HG03460 (cell line): ENCODE measurements at regions not wholly inside any gene's neighbourhood (a gene's known extent, or its start where the extent isn't known, plus 50 kb on each side); places are given as distances from the start of the nearest gene placed in this dataset.
"Not testable (repeated sequence)": the region's sequence is repeated elsewhere in the genome, so short reads cannot be mapped to it uniquely, and the experiment has no call there.

Experiments used
- ATAC-seq: cut with Tn5 transposase; IDR thresholded peaks from one replicate; pipeline ENCODE4 v1.9.1; 2021; ENCODE audit not compliant: unreplicated experiment

DNA sequence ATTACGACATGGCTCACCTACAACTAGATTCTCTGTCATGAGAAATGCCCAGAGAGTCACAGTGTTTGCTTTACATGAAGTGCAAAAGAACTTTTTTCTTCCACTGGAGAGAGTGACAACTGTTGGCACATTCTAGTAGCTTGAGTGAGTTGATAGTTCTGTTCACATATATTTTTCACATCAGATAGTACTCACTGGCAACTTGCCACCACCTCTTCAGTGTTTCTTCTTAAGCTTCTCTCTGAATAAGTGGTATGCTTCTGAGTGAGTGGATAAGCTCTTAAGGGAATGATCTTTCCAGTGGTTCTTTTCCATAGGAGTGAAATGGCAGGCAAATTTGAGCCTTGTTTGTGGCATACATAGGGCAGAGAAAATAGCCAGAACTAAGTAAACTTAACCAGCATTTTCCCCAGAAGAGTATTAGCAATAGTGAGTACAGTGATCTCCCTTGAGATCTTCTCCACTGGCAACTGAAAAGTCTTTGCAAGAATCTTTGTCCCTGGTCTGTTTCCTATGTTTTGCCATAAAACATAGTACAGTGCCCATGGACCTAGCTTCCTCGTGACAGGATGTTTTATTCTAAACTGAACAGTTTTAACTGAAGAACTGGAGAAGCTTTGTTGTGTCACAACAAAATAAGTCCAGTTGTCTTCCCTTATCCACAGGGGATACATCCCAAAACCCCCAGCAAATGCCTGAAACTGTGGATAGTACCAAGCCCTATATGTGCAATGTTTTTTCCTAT, 125.4 kb upstream of the CDK13 start:
- ATAC-seq: no peak

DNA sequence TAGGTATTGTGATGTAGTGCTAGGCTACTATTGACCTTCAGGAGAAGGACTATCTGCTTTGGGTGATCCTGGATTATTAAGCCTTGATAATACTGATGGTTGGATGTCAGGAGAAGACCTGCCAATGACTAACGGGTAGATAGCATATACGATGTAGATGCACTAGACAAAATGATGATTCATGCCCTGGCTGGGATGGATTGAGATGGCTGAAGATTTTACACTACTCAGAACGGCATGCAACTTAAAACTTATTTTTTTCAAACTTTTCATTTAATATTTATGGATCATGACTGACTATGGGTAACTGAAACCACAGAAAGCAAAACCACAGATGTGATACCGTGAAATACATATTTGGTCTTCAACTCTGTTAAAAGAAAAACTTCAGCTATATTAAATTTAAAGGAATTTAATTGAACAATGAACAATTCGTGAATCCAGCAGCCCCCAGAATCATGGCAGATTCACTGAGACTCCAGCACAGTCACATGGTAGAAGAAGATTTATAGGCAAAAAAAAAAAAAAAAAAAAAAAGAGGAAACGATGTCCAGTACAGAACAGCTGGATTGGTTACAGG, 124.6 kb upstream of the CDK13 start:
- no peak for ATAC-seq

DNA sequence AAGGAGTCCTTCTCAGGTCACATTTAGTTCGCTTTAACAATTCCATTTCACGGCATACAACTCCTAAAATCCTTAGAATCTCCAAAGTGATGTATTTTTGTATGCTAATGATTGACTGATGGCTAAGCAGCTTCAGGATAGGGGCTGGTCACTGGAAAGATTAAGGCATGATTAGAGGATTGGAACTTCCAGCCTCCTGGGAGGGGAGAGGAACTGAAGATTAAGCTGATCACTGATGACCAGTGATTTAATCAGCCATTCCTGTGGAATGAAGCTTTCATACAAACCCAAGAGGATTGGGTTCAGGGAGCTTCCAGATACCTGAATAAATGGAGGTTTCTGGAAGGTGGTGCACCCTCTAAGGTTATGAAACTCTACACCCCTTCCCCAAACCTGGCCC, 123.9 kb upstream of the CDK13 start:
- no peak for ATAC-seq

DNA sequence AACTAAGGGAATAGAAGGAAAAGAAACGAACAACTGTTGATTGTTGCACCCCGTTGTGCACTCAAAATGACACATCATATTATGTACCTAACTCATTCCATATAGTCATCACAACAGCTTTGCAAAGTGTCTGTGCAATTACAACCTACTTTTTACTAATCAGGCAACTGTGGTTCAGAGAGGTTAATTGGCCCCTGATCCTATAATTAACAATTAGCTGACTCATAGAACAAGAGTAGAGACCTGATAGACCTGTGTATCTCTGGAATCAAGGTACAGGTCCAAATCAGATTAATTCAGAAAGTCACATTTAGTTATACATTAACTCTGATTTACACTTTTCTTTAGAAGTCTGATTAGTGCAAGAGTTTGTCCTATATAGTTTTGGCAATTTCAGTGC, 122.5 kb upstream of the CDK13 start:
- ATAC-seq: no peak

DNA sequence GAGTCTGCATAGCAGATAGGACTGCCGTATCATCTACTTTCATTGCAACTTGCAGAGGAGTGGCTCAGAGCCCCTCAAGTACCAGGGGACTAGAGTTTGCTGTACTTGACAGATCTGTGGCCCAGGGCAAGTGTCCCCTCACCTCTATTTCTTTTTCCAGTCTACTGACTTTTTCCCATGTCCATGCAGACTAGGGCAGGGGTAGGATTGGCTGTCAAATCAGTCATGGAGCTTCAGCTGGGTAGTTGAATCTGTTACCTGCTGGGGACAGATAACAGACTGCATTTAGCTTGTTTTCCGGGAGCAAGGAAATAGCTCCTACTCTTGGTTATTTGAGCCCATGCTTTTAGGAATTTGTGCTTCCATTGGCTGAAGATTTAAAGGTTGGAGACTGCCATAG, 121.0 kb upstream of the CDK13 start:
- ATAC-seq: no peak

DNA sequence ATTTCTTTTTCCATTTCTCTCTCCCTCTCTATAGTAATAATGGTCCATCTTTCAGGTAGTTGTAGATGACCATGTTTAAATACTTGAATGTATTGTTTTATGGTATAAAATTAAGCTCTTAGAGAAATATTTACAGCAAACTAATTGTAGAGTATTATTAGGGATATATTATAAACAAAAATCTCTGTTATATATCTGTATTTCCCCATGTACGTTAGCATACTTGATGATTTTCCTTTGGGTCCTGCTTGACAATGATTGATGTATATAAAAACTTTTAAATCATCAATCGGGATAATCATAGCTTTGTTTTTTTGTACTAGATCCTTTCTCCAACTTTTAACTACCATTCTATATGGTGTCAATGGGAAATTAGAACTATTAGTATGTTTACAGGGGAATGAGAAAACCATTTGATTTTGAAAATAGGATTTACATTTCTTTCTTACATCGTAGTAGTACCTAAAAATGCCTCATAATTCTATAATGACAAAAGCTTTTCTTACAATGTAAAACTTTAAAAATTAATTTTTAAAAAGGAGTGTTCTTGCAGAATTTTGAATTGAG, 117.5 kb upstream of the CDK13 start:
- ATAC-seq: no peak

DNA sequence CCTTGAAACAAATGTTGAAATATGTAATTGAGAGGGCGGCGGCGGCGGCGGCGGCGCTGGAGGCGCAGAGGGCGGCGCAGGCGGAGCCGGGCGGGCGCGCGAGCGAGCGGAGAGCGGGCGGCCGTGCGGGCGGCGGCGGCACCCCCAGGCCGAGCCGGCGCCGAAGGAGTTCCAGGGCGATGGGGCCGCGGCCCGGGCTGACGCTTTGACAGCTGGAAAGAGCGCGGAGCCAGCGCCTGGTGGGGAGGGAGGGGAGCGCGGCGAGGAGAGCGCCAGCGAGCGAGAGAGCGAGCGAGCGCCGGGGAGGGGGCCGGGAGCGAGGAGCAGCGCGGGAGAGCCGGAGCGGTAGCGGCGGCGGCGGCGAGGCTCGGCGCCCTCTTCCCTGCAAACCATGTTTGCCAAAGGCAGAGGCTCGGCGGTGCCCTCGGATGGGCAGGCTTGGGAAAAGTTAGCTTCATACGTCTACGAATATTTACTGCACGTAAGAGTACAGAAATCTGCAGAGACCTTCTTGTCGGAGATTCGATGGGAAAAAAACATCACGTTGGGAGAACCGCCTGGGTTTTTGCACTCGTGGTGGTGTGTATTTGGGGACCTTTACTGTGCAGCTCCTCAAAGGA, 116.8 kb upstream of the CDK13 start:
- ATAC-seq: not testable (repeated sequence)

DNA sequence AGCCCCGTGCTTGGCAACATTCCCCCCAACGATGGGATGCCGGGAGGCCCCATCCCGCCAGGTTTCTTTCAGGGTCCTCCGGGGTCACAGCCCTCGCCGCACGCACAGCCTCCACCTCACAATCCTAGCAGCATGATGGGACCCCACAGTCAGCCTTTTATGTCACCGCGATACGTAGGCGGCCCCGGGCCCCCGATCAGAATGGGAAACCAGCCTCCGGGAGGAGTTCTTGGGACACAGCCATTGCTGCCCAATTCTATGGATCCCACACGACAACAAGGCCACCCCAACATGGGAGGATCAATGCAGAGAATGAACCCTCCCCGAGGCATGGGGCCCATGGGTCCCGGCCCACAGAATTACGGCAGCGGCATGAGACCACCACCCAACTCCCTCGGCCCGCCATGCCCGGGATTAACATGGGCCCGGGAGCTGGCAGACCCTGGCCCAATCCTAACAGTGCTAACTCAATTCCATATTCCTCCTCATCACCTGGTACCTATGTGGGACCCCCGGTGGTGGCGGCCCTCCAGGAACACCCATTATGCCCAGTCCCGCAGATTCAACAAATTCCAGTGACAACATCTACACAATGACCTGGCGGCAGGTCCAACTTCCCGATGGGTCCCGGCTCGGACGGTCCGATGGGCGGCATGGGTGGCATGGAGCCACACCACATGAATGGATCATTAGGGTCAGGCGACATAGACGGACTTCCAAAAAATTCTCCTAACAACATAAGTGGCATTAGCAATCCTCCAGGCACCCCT, 116.0 kb upstream of the CDK13 start:
- ATAC-seq: not testable (repeated sequence)

DNA sequence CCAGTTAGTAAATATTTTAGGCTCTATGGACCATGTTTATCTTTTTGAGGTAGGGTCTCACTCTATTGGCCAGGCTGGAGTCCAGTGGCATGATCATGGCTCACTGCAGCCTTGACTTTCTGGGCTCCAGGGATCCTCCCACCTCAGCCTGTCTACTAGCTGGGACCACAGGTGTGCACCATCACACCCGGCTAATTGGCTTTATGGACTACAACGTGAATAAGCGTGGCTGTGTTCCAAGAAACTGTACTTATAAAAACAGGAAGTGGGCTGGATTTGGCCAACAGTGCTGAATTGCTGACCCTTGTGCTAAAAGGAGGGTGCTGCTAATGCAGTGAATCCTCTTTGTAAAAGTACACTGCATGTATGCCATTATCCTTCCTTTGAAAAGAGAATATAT, 111.7 kb upstream of the CDK13 start:
- no peak for ATAC-seq

DNA sequence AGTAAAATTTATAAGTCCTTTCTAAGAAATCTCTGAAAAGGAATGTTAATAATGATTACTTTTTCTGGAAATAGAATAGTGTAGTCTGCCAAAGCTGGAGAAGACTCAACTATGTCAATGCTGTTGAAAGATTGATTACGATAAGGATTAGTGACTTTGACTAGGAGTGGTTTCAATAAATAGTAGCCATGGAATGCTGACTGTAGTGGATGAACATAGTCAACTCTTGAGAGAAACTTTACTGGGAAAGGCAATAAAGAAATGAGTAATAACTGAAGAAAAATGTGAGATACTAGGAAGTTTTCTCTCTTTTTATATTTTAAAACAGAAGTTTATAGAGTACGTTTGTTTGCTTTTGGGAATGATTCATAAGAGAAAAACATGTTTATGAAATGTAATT, 105.0 kb upstream of the CDK13 start:
- ATAC-seq: no peak

DNA sequence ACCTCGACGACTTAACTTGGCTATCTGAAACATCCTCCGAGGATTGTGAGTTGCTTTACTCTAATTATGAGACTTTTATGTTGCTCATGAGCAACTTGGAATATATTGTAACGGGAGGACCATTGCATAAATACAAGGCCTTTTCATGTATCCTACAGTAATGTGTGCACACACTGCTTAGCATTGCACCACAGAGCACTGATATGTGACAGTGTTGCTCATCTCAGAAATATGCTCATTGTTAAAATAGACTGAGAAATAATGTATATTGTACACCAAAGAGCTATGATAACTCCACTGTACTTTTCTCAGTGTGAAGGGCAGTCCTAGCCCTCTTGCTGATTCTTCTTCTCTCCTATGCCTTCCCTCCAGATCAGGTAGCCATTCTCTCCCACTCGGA, 102.8 kb upstream of the CDK13 start:
- ATAC-seq: no peak

DNA sequence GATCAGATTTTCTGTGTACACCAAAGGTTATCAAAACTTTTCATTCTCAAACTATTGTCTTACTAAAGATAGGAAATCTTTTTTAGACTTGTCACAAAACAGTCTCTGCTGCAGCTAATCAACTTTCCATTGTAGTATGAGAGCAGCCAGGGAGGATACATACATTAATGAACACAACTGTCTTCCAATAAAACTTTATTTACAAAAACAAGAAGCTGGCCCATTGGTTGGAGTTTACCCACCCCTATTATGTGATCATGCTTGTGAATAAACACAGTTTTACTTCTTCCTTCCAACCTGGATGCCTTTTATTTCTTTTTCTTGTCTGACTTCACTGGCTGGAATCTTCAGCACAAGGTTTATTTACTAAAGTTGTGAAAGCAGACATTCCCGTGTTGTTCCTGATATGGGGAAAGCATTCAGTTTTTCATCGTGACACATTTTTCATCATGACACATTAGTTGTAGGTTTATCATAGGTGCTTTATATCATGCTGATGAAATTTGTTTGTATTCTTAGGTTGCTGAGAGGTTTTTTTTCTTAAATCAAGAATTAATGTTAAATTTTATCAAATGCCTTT, 98.5 kb upstream of the CDK13 start:
- no peak for ATAC-seq

DNA sequence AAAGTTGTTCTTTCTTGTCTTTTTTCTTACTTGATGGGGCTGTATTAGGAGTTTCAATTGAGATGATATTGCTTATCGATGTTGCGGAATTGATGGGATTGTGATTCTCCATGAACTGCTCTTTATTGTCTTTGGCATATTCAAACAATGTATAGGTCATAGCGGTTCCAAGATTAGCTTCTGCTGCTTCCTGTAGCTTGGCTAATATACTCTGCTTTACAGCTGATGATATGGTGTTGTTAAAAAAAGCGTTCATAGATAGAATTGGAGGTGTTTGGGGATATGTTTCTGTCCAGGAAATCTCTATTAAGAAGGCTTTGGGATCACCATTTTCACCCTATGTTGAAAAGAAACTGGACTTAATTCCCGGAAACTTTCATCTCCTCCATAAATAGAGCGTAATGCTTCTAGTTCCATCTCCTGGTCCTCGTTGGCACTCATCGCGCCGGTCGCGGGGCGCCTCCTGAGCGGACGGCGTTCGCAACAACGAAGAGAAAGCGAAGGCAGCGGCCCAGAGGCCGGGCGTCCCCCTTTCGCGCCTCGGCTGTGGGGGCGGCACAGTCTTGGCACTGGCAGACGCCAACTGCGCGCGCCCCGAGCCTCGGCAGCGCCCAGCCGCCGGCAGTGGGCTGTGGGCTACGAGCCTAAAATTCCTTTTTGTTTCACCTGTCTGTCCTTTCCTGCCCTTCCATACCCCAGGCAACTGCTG, 95.3 kb upstream of the CDK13 start:
- ATAC-seq: peak; percentile 84

DNA sequence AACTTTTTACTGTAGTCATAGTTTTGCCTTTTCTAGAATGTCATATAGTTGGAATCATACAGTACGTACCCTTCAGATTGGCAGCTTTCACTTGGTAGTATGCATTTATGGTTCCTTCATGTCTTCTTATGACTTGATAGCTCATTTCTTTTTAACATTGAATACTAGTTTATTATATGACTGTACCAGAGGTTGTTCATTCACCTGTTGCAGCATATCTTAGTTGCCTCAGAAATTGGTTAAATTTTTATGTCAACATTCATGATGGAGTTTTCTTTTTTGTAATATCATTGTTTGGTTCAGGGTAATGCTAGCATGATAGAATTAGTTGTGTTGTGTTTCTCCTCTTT, 94.8 kb upstream of the CDK13 start:
- ATAC-seq: no peak

DNA sequence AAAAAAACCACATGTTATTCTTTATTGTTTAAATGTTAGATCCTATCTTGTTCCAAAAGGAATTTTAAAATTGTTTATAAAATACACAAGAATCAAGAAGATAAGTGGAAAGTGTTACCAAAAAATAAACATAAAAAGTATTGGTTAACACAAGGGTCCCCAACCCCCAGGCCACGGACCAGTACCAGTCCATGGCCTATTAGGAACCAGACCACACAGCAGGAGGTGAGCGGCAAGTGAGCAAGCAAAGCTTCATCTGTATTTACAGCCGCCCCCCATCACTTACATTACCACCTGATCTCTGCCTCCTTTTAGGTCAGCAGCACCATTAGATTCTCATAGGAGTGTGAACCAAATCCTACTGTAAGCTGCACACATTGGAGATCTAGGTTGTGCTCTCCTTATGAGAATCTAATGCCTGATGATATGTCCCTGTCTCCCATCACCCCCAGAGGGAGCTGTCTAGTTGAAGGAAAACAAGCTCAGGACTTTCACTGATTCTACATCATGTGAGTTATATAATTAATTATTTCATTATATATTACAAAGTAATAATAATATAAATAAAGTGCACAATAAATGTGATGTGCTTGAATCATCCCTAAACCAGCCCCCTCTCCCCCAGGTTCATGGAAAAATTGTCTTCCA, 86.3 kb upstream of the CDK13 start:
- ATAC-seq: not testable (repeated sequence)

DNA sequence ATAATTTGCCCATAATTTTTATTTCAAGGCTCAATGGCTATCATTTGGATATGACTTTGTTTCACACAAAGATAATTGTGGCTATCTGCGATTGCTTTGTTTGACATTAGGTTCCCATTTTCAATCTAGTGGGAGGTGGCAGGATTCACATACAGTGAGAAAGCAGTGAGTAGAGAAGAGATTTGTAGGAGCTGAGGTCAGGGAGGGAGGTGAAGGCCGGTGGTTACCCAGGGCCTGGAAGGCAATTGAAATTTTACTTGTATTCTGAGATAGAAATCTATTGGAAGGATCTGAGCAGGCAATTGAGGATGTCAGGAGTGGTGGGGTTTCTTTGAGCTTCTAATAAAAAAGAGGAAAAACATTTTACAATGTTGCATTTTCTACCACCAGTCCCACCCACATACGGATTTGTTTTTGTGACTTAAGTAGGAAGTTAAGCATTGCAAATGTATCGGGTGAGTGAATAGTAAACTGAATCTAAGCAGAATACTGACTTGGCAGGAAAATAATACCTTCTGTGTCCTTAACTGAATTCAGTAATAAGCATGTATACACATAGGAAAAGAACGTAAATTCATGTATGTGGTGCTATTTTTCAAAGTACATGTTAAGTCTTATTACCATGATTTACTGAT, 80.1 kb upstream of the CDK13 start:
- not testable (repeated sequence) for ATAC-seq

DNA sequence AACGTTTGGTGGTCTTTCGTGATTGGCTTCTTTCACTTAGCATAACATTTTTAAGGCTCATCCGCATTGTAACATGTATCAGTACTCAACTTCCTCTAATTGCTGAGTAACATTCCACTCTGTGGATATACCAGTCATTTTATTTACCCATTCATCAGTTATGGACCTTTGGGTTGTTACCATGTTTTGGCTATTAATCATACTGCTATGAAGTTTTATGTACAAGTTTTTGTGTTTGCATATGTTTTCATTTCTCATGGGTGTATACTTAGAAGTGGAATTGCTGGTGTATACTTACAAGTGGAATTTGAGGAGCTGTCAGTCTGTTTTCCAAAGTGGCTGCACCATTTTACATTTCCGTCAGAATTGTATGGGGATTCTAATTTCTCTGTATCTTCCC, 78.4 kb upstream of the CDK13 start:
- ATAC-seq: not testable (repeated sequence)

DNA sequence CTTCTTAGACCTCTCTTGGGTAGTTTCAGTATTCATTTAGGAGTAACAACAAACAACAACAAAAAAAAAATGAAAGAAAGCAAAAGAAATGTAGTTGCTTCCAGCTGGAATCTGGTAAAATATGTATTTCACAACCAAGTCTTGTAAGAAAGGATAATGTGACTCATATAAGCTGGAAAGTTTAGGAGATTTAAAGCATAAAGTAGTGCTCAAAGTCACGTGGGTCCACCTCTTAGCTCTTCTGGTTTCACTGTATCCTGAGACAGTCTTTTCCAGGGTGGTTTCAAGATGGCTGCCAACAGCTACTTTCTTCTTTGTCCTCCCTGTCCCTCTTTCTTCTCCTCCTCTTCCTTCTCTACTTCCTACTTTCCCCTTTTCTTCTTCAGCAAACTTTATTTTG, 69.5 kb upstream of the CDK13 start:
- ATAC-seq: no peak

DNA sequence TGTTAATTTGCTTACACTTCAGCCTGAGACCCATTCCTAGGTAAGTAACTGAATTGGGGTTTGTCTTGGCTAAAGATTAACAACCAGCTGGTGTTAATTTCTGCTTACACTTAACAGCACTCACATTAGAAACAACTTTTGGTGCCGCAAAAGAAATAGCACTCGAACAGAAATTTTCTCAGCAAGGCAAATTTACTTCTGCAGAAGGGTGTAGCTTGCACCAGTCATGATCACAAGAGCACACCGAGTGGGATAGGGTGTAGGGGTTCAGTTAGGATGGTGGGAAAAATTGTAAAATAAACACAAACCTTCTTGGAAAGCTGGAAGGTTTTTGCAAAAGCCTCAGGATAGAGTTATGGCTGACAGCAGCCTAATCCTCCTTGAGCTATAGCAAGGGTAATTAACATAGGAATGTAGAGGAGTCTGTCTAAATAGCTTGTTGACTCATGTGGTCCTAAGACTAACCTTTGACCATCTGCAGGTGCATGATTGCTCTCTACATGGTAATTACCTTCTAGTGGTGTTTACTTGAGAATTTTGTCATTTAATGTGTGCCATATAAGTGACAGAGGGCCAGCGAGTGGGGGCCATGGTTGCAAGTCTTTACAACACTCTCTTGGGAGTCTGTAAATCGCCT, 67.8 kb upstream of the CDK13 start:
- no peak for ATAC-seq
